ENCODE measurements at regions not wholly inside any gene's neighbourhood (a gene's known extent, or its start where the extent isn't known, plus 50 kb on each side); places are given as distances from the start of the nearest gene placed in this dataset.

DNA sequence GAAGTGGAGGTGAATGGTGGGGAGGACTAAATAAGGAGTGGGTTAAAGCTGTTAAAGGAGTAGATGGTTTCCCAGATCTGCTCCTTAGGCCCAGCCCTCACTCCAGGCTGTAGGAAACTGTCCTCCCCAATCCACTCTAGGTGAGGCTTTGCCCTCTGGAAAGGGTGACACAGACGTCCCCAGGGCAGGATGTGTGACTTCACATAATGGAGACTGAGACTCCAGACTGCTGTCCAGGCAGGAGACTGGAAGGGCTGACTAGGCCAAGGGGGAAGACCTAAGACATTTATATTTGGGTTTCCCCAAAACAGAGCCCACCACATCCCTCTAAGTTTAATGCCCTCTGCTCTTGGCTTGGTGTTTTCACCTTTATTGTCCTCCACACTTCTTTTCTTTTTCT is 488.5 kb downstream of the SHQ1 start:
- no peak for DNase-seq

GRCh38 chr3:72355168-72355567 is 493.1 kb downstream of the SHQ1 start:
- DNase-seq = no peak

GRCh38 chr3:72354486-72354885 is 493.8 kb downstream of the SHQ1 start:
- DNase-seq = no peak

DNA sequence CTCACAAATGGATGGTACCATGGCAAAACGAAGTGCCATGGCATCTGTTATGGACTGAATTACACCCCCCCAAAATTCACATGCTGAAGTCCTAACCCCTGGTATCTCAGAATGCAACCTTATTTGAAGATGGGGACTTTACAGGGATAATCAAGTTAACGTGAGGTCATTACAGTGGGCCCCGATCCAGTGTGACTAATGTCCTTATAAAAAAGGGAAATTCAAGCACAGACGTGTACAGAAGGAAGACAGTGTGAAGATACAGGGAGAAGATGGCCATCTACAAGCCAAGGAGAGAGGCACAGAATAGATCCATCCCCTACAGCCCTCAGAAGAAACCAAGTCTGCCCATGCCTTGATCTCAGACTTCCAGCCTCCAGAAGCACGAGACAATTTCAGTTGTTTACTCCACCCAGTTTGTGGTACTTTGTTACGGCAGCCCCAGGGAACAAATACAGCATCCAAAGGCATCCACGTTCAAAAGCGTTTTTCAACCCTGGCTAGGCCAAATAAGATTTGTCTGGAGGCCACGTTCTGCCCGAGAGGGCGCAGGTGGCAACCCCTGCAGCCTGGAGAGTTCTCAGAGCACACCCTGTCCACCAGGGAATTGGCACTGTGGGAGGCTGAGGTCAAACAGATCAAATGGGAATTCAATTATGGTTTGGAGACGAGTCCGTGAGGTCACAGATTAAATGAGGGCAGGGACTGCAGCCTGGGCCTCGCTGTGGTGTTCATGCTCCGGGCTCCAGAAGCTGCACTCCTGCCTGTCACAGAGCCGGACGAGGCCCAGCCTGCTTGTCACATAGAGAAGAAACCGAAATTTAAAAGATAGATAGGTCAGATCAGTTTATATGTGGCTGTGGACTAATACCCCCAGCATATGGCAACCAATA is 494.8 kb downstream of the SHQ1 start:
- no peak for DNase-seq

DNA sequence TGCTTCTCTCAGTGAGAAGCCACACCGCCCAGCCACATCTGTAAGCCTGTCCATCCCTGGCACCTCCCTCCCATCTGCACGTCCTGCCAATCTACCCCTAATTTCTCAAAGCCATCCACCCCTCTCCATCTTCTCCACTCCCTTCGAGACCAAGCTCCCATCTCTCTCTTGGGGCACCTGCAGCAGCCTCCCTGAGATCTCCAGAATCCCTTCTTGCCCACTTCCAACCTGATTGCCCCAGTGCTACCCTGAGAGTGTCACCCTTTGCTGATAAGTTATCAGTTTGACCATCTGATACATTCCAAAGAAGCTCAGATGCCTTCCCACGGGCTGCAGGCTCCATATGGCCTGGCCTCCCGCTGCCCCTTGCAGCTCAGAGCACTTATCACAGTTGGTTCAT is 496.1 kb downstream of the SHQ1 start:
- no peak for DNase-seq

DNA sequence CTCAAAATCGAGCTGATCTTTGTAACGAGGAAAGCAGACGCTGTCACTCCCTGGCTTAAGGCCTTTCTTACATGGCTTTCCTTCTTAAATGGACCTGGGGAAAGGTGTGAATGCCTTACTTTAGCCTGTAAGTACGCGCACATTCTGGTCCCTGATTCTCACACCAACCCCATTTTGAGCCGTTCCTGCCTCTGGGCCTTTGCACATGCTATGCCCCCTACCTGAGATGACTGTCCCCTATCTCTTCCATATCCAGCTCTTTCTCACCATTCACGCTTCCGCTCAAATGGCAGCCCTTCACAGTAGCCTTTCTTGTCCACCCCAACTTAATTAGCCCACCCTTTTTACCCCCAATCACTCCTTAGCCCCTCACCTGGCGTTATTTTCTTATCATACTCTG is 496.7 kb downstream of the SHQ1 start:
- DNase-seq = no peak

GRCh38 chr3:72350761-72351505 is 497.3 kb downstream of the SHQ1 start:
- DNase-seq = no peak

DNA sequence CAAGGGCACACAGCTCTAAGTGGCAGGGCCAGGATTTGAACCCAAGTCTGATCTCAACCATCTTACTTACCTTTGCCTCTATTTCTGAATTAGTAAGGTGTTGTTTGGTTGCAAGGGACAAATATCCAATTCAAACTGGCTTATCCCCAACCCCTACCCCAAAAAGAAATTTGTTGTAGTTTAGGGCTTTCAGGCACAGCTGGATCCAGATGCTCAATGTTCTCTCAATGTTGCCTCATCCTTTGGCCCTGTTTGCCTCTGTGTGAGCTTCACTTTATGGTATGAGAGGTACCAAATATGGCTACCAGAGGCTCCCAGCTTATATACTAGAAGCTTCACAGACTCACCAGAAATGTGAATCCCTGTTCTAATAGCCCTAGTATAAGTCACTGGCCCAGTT is 499.9 kb downstream of the SHQ1 start:
- no peak for DNase-seq

GRCh38 chr3:72347819-72348319 is 500.4 kb downstream of the SHQ1 start:
- DNase-seq = peak; percentile 80

DNA sequence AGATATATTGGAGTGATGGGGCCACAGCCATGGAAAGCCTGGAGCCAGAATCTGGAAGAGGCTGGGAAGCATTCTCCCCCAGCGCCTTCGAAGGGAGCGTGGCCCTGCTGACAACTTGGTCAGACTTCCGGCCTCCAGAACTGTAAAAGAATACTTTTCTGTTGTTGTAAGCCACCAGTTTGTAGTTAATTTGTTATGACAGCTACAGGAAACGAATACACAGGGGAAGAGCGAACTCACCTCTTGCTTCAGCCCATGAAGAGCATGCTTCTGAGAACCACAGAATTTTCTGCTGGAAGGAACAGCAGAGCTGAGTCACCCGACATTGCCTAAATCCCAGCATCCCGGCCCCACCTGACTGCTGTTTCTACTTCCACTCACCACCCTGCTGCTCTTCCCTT is 501.7 kb downstream of the SHQ1 start:
- peak; percentile 52 for DNase-seq

DNA sequence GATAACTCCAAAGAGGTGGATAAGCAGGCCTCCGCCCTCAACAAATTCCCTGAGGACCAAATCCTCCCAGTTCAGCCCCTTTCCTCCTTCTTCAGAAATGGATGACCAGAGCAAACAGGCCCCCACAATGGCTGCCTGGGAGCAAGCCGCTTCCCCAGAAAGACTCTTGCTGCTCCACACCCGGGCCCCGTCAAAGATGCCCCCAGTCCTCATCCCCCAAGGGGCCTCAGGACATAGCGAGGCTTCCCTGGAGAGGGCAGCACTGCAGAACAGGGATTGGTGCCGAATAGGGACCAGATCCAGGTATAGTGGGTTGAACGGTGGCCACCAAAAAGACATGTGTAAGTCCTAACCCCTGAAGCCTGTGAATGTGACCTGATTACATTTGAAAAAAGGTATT is 502.3 kb downstream of the SHQ1 start:
- no peak for DNase-seq

DNA sequence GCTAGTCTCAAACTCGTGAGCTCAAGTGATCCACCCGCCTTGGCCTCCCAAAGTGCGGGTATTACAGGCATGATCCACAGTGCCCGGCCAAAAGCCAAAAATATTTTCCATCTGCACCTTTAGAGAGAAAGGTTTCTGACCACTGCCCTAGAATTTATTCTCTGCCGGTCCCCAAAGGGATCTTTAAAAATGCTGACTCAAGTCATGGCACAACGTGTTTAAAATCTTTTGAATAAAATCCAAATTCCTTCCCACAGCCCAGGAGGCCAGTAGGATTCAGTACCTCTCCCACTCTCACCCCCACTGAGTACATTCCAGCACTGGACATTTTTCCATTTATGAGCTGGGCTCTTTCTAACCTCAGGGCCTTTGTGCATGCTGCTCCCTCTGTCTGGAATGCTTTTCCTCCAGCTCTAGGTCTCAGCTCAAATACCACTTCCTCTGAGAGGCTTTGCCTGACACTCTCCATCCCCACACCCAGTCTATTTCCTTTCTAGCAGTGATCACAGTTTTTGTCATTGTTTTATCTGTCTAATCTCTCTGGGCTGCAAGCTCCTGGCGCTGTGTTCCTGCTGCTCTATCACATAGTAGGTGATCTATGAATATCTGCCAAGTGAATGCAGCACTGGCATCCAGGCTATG is 502.9 kb downstream of the SHQ1 start:
- DNase-seq = peak; percentile 58

DNA sequence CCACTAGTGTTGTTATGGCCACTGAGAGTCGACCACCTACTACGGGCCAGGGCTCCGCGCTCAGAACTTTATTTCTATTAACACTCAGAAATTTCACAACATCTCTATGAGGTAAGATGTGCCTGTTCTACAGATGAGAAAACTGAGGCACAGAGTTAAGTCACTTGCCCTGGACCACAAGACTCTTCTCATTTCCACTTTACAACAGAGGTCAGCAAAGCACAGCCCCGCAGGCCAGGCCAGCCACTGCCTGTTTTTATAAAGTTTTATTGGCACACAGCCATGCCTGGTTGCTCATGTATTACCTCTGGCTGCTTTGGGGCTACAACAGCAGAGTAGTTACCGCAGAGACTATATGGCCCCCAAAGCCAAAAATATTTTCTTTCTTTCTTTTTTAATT is 503.6 kb downstream of the SHQ1 start:
- no peak for DNase-seq

DNA sequence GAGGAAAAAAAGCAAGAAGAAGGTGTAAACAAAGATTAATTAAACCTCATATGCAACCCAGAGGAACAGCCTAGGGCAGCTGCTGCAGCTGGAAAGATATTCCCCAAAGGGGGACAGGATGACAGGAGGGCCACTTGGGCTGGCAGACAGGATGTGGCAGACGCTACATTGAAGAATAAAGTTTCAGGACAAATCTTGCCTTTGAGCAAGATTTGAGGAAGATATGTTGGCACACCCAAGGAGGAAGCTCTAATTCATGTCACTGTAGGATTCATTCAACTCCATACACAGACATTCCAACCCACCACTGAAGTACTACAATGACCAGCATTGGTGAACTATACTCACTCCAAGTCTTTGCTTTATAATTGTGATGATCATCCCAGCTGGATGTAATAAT is 504.0 kb downstream of the SHQ1 start:
- no peak for DNase-seq

- peak; percentile 82 for DNase-seq
Measured at GRCh38 chr3:72343078-72343477, 505.2 kb downstream of the SHQ1 start.

DNA sequence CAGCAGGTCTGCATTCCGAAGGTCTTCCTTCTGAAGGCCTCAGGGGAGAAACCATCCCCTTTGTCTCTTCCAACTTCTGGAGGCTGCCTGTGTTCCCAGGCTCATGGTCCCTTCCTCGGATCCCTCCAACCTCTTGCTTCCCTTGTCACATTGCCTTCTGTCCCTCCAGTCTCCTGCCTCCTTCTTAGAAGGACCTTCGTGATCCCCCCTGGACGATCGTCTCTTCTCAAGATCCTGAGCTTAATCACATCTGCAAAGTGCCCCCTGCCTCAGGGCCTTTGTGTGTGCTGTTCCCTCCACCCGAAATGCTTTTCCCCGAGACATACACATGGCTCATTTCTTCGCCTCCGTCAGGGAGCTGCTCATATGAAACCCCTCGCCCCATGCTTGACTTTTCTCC is 505.8 kb downstream of the SHQ1 start:
- DNase-seq = no peak

DNA sequence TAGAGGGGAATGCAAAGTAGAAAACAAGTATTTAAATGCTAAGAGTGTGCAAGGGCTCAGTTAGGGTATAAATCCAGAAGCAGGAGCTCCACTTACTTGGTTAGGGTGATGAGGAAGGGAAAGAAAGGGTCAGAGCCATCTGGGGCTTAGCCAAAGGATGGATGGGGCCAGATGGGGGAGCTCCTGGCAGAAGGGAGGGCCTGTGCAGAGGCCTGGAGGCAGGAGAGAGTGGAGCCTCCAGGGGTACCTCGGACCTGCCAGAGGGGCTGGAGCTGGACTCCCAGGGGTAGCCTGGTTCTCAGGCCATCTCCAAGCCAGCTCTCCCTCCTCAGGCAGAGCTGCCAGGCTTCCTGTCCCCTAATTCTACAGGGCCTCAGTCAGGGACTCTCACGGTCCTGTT is 506.3 kb downstream of the SHQ1 start:
- DNase-seq = no peak

DNA sequence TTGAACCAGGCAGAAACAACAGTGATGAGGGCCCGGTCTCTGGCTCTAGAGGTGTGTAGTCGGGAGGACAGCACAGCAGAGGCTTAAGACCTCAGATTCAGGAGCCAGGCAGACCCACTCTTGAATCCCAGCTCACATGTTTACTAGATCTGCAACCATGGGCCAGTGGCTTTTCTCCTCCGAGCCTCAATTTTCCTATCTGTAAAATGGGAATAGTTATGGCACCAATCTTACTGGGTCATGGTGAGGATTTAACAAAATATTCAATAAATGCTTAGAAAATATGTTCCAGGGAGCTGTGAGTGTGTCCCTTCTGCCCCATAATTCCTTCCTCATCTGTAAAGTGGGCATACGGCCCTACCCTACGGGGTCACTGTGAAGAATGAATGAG is 506.9 kb downstream of the SHQ1 start:
- no peak for DNase-seq

DNA sequence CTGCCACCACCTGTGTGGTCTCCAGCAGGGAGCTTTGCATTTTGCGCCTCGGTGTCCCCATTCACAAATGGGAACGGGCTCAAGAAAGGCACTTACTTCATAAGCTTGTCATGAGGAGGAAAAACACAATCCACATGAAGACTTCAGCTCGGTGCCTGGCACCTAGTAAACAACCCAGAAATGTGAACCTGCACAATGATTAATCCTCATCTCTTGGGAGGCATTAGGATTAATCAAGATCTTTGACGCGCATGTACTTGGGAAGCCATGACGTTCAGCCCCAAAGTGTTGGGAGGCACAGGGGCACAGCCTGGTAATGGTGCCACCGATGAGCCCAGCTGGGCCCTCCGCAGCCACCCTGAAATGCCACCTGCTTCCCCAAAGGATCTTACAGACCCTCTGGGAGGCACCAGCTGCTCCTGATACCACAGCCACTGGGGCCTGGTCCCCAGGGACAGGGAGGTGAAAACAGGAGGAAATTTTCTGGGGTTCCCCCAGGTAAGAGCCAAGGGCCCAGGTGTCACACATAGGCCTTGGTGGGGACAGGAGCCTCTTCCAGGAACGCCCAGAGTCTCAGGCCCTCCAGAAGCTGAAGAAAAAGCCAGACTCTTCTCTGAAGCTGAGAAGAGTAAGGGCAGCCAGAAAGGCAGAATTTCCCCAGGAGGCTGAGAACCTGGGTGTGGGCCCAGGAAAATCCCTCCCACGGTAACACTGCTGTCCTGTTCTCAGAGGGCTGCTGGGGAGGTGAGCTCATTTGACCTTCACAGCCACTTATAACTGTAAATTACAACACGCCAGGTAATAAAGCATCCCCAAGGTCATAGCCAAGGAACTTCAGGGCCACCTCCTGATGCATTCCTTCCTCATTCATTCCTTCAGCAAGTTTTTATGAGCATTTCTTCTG is 507.5 kb downstream of the SHQ1 start:
- no peak for DNase-seq

DNA sequence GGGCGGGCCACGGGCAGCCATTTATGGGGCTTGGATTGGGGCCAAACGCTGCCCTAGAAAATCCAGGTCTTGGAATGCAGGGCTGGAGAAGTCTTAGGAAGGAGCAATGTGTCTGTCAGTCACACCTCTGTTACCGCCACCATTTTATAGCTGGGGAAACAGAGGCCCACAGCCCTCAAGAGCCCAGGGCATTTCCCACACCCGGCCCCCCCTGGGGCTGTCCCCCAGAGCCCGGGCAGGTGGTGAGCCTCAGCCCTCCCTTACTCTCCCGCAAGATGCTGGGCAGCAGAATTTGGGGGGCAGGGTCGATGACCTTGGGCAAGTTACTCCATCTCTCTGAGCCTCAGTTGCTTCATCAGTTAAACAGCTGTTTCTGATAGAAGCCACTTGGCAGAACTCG is 508.2 kb downstream of the SHQ1 start:
- DNase-seq = no peak

- DNase-seq = no peak
Measured at GRCh38 chr3:72339670-72340030, 508.6 kb downstream of the SHQ1 start.

- peak; percentile 70 for DNase-seq
Measured at GRCh38 chr3:72338942-72339669, 509.1 kb downstream of the SHQ1 start.
